ENCODE measurements at regions not wholly inside any gene's neighbourhood (a gene's known extent, or its start where the extent isn't known, plus 50 kb on each side); places are given as distances from the start of the nearest gene placed in this dataset.
"Not testable (repeated sequence)": the region's sequence is repeated elsewhere in the genome, so short reads cannot be mapped to it uniquely, and the experiment has no call there.

DNA sequence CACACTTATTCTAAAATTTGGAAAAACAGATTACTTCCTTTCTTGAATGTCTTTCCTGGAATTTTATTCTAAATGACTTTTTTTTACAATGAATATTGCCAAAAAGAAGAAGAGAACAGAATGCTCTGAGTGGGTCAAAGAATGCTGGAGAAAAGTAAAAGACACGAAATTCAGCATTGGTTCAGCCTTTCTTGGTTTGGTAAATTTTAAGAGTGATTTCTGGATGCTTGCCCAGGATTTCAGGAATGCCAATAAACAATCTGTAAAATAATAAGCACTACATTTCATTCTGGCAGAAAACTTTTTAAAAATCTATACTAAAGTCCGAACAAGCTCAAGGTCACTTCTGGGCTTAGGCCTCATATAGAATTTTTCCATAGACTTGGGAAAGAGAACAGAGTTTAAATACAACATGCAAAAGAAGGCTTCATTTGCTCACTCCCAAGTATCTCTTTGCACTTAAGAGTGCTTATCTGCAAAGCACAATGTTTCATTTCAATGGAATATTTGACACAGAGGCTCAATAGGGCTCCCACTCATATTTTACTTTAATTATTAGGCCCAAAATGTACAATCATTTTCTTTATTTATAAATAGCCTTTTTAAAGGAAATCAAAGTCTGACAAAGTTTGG, 359.5 kb upstream of the ANKRD30A start:
- peak; percentile 0 for DNase-seq (ENCODE audit: low read depth, low spot score)

GRCh38 chr10:36764823-36765222, 360.6 kb upstream of the ANKRD30A start:
- no peak for DNase-seq (ENCODE audit: low read depth, low spot score)

GRCh38 chr10:36761121-36761520, 364.3 kb upstream of the ANKRD30A start:
- no peak for DNase-seq (ENCODE audit: low read depth, low spot score)

- no peak for DNase-seq (ENCODE audit: low read depth, low spot score)
Observed at GRCh38 chr10:36759141-36759805, 366.1 kb upstream of the ANKRD30A start.

GRCh38 chr10:36748128-36748871, 377.1 kb upstream of the ANKRD30A start:
- DNase-seq (ENCODE audit: low read depth, low spot score) = no peak

- DNase-seq (ENCODE audit: low read depth, low spot score) = no peak
Observed at GRCh38 chr10:36739884-36740445, 385.4 kb upstream of the ANKRD30A start.

GRCh38 chr10:36738738-36739431, 386.5 kb upstream of the ANKRD30A start:
- DNase-seq (ENCODE audit: low read depth, low spot score) = no peak

DNA sequence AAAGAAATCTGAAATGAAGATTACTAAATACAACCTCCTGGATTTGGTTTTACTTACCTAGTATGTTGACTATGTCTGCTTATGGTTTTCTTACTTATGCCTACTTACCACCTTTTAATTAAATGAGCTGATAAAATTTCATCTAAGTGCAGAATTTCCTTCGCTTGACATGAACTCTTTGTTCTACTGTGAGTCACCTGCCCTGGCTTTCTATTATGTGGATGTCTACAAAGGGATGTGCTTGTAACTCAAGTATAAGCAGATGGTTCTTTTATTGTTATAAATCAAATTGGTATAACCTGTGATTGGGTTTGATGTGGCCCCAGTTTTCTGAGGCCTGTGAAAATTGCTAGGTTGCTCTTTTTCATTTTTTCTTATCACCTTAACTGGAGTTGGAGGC, 389.1 kb upstream of the ANKRD30A start:
- DNase-seq (ENCODE audit: low read depth, low spot score) = no peak

DNA sequence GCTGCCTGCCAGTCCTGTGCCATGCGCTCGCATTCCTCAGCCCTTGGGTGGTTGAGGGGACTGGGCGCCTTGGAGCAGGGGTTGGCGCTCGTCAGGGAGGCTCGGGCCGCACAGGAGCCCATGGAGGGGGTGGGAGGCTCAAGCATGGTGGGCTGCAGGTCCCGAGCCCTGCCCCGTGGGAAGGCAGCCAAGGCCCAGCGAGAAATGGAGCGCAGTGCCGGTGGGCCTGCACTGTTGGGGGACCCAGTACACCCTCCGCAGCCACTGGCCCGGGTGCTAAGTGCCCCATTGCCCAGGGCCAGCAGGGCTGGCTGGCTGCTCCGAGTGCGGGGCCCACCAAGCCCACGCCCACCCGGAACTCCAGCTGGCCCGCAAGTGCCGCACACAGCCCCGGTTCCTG, 390.8 kb upstream of the ANKRD30A start:
- not testable (repeated sequence) for DNase-seq (ENCODE audit: low read depth, low spot score)

DNA sequence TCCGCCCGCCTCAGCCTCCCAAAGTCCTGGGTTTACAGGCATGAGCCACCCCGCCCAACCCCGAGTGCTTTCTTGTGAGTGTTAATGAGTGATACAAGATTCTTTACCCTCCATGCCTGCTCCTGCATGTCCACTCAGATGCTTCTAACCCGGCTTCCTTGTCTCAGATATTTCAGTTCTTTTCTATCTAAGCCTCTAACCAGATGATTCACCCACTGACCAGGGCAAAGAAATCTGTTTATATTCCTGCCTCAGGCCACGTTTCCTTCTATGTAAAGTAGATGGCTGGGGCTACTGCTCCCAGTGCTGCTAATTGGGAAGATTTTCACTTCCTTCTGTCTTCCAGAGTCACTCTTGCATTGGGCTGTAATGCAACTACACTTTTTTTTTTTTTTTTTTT, 395.1 kb upstream of the ANKRD30A start:
- DNase-seq (ENCODE audit: low read depth, low spot score) = no peak

GRCh38 chr10:36728626-36729025, 396.8 kb upstream of the ANKRD30A start:
- DNase-seq (ENCODE audit: low read depth, low spot score) = no peak

DNA sequence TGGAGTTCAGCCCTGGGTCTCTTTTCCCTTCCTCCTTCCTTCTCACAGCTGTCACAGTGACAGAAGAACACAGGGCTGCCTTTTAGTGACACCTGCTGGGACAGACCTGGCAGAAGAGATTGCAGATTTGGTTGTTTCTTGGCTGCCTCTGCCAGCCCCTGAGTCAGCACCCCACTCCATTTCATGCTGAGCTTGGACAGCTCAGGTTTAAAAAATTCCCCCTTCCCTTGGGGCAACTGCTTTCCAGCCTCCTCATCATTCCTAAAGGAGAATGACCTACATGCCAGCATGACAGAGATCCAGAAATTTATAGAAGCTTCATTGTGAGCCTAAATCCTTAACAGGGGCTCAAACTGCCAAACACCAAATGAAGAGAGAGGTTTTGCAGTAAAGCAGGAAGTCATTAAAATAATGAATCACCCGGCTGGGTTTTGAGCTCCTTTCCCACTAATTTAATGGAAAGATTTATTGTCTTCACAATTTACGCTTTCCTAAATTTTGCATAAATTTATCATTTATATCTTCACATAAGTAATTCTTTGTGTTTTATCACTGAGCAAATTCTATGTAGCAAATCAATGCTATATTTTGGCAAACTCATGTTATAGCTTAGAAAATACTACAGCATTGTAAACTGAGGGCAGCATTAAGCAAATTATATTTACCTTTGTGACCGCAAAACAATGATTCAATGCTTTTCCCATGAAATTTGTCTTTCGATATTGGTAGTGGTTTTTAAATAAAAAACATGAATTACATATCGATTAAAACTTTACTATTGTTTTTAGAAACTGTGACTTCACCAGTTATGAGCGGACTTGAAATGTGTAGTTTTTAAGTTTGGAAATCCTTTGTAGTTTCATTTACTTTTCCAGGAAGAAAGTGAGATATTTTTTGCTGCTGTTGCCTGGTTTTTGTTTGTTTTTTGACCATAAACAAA, 399.5 kb upstream of the ANKRD30A start:
- DNase-seq (ENCODE audit: low read depth, low spot score) = peak; percentile 57

DNA sequence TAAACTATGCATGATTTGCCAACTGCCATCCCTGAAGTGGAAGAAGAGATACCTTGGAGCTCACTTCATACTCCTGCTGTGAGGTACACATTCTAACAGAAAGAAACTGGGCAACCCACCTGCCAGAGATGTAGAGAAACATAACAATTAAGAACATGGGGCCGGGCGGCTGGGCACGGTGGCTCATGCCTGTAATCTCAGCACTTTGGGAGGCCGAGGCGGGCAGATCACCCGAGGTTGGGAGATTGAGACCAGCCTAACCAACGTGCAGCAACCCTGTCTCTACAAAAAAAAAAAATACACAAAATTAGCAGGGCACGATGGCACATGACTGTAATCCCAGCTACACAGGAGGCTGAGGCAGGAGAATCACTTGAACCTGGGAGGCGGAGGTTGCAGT, 402.6 kb upstream of the ANKRD30A start:
- DNase-seq (ENCODE audit: low read depth, low spot score) = no peak

- DNase-seq (ENCODE audit: low read depth, low spot score) = no peak
Observed at GRCh38 chr10:36721871-36722270, 403.5 kb upstream of the ANKRD30A start.

- DNase-seq (ENCODE audit: low read depth, low spot score) = no peak
Observed at GRCh38 chr10:36720895-36721294, 404.5 kb upstream of the ANKRD30A start.

DNA sequence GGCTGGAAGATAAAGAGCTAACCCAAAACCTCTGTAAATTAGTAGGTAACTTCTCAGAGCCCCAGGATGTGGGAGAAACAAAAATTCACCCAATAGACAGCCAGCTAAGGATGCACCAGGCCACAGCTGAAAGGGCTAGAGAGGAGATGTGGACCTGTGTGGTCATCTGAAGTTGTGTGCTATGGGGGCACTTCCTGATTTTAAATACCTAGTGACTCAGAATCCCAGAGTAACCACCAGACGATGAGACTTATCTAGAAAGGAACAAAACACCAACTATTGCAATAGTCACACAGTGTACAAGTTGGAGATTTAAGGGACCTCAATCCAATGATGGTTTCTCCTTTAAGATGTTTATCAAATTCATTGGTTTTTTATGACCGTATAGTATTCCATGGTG, 408.3 kb upstream of the ANKRD30A start:
- no peak for DNase-seq (ENCODE audit: low read depth, low spot score)

DNA sequence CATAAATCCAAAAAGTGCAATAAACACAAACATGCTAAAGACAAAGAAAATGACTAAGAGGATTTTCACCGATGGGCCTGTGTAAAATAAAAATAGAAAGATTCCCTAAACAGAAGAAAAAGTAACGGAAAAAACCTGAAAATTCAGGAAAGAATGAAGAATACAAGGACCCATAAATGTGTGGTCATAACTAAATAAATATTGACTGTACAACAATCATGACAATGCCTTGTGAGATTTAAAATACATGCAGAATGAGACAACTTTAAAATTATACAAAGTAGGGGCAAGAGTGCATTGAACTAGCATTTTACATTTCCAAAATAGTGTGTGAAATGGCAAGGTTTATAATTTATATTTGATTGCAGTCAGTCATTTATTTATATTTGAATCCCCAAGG, 409.1 kb upstream of the ANKRD30A start:
- no peak for DNase-seq (ENCODE audit: low read depth, low spot score)

DNA sequence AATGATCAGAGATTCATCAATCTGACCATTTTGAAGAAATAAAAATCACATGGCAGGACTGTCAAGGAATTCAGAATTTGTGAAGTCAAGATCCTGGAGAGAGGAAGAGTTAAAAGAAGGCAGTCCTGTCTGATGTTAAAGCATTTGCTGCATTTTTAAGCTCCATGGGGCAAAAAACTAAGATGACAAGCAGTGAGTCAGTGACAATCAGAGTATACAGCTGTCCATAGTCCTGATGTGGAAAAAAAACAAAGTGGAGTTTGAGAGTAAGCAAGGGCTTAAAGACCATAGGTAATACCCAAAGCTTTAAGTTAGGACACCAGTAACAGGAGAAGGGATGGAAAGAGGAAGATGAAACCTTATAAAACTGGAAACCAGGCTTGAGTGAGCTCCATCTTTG, 412.7 kb upstream of the ANKRD30A start:
- DNase-seq (ENCODE audit: low read depth, low spot score) = no peak

DNA sequence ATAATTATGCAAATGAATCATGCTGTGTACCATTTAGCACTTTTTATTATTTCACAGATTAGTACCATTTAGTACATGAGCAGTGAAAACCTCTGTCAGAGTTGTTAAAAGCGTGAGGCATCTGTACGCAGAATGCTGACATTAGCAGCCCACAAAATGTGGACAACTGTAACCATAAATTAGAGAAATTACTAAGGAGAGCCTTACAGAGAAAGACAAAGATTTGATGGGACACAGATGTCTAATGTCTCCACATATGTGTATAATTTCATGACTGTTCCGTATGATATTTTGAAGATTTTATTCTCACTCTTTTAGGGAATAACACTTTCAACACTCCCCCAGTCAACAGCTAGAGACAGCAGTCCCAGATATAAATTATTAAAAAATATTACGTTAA, 414.0 kb upstream of the ANKRD30A start:
- no peak for DNase-seq (ENCODE audit: low read depth, low spot score)

- no peak for DNase-seq (ENCODE audit: low read depth, low spot score)
Observed at GRCh38 chr10:36704124-36704523, 421.3 kb upstream of the ANKRD30A start.

GRCh38 chr10:36703179-36703578, 422.2 kb upstream of the ANKRD30A start:
- no peak for DNase-seq (ENCODE audit: low read depth, low spot score)

Measured in brain pericyte (primary cell).